HG02798 (cell line): ENCODE measurements at regions not wholly inside any gene's neighbourhood (a gene's known extent, or its start where the extent isn't known, plus 50 kb on each side); places are given as distances from the start of the nearest gene placed in this dataset.

Experiments
- ATAC-seq: cut with Tn5 transposase; IDR thresholded peaks from one replicate; pipeline ENCODE4 v1.9.1; 2021; ENCODE audit warnings: mild to moderate bottlenecking; ENCODE audit not compliant: unreplicated experiment, poor library complexity

DNA sequence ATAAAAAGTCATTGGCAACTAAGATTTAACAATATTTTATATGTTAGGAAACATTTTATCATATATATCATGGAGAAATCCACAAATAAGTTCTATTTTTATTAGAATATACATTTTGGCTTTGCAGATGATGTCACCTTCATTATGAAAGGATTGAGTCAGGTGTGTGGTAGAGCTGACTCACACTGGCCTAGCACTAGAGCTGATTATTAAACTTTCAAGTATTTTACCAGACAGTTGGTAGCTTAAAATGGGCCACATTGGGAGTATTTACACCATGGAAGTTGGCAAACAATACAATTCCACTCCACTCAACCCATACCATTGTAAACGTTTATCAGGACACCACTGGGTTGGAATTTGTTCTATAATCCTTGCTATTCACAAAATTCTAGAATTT lies 1036.6 kb downstream of the TRHDE start:
- no peak for ATAC-seq

- no peak for ATAC-seq
These were observed 1049.1 kb downstream of the TRHDE start for GRCh38 chr12:73321319-73321718.

GRCh38 chr12:73321776-73322175 lies 1049.6 kb downstream of the TRHDE start:
- ATAC-seq: no peak

- no peak for ATAC-seq
These were observed 1058.6 kb downstream of the TRHDE start for GRCh38 chr12:73330584-73331351.

DNA sequence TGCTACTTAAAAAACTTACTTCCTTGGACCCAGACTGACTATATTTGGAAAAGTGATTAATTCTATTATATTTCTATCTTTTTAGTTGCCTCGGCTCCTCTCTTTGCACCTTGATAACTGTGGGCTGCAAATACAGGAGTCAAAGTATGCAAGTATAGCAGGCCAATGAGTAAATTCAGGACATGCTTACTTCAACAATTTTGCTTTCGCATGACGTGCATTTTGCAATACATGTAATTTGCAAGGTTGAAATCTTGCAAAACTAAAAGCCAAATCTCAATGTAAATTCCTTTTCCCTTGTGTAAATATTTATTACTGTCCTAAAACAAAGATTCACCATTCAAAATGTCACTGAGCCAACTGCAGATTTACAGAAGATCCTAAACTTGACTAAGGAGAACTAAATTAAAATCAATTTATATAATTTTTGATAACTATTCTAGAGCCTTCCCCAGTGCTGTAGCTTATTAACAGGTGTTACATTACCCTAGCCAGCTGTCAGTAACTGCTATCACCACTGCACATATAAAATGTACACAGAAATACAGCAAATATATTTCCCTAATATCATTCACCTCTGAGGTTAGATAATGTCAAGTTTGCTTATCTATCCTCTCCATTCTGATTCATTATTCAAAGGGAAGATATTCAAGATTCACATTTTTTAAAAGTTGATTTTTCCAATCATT lies 1069.5 kb downstream of the TRHDE start:
- ATAC-seq: no peak

DNA sequence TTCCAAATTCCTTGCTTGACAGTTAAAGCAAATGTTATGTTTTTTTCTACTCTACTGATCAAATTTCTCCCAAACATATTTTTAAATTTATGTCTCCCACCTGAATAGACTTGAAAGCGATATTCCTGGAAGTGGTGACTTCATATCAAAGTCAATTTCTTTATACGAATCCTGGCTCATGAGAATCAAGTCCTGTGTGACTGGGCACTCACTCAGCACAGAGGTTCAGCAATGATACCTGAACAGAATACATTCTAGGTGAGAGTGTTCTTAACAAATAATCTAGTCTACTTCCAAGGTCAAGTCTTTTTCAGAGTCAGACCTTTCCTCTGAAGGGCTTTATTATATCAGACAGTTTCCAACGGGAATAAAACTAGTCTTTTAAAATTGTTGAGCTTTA lies 1070.6 kb downstream of the TRHDE start:
- ATAC-seq: no peak

DNA sequence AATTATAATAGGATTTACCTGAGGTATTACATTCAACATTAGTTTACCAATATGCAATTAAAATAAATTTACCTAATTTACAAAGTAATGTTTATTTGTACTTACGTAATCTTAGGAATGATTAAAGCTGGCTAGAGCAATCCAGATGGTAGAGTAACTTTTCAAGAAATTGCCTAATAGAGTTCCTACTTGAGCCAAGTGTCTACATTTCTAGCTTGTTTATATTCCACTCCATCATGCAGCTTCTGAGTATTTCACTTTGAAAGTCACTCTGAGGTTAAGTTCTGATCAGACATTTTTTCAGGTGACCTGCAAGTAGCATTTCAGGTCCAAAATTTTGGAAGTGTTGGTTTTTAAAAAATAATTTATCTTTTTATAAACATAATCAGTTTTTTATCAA lies 1080.7 kb downstream of the TRHDE start:
- ATAC-seq: no peak

GRCh38 chr12:73361156-73361863 lies 1089.1 kb downstream of the TRHDE start:
- ATAC-seq: no peak

- ATAC-seq: no peak
These were observed 1089.7 kb downstream of the TRHDE start for GRCh38 chr12:73361864-73362230.

- ATAC-seq: no peak
These were observed 1090.5 kb downstream of the TRHDE start for GRCh38 chr12:73362666-73363065.

- ATAC-seq: no peak
These were observed 1100.7 kb downstream of the TRHDE start for GRCh38 chr12:73372856-73373255.

DNA sequence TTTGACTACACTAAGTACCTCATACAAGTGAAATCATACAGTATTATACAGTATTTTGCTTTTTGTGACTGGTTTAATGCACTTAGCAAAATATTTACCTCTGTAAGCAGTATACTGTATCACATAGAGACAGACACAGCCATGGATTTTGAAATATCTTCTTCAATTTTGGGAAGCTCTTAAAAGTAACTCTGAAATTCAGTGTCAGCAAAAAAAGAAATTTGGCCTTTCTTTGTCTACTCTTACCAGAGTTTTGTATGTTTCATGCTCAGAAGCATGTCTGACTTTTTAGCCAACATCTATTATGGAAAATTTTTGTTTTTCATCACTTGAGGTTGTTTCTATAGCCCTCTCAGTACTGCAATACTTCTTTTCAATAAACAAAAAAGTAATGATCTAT lies 1102.2 kb downstream of the TRHDE start:
- ATAC-seq: no peak

DNA sequence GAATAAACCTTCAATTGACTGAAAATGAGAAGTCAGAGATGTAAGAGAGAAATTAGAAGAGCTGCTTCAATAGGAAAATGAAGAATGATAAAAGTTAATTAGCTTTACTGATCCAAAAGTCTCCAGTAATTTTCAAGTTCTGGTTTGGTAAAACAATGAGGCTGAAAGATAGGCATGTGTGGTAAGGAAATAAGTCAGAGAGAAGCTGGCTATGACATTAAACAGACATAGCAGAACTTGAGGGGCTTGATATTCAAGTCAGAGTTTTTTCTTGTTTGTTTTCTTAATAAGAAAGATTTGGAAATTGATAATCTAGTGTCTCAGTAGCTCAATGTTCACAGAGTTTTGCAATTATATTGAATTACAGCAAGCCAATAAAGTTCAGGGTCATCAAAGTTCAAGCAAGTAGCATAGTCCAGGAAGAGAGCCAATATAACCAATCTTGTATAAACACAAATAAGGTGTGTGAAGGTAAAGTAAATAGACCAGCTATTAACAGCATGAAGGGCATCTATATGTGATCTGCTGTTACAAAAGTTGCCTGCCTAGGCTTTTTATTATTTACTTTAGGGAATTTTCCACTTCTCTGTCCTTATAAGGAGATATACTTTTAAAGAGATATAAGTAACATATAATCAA lies 1111.5 kb downstream of the TRHDE start:
- ATAC-seq: no peak

- no peak for ATAC-seq
These were observed 1112.4 kb downstream of the TRHDE start for GRCh38 chr12:73384592-73384991.

GRCh38 chr12:73390261-73390660 lies 1118.1 kb downstream of the TRHDE start:
- no peak for ATAC-seq

DNA sequence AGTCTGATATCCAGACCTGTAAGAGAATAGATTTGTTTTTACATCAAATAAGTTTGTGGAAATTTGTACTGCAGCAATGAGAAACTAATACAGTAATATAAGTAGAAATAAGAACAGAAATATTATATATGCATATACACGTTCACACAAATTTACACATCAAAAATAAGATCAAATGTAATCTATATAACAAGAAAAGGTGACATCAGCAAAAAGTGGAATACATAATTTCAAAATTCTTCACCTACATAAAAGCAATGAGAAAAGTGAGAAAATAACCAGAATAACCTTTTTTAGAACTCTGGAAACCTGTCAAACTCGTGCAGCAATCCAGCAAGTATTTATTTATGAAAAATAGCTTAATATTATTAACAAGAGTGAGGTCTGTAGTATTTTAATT lies 1124.6 kb upstream of the ATXN7L3B start:
- no peak for ATAC-seq

GRCh38 chr12:73413974-73414373 lies 1123.7 kb upstream of the ATXN7L3B start:
- ATAC-seq: no peak

GRCh38 chr12:73414926-73415325 lies 1122.7 kb upstream of the ATXN7L3B start:
- no peak for ATAC-seq

DNA sequence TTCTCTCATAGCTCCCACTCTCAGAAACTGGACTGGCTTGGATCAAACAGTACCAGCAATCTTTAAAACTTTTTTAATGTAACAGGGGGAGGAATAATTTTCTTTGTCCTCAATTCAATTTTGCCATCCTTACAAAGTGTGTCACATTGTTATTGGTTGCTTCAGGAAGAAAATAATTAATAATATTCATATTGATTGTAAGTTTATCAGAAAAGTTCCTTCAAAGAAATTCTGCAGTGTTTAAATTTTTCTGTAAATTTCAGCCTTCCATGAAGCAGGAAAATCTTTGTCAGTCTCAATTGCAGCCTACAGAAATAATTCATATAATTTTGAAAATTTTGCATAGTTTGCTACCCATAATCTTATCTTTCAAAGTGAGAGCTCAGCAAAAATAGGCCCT lies 1119.1 kb upstream of the ATXN7L3B start:
- no peak for ATAC-seq

DNA sequence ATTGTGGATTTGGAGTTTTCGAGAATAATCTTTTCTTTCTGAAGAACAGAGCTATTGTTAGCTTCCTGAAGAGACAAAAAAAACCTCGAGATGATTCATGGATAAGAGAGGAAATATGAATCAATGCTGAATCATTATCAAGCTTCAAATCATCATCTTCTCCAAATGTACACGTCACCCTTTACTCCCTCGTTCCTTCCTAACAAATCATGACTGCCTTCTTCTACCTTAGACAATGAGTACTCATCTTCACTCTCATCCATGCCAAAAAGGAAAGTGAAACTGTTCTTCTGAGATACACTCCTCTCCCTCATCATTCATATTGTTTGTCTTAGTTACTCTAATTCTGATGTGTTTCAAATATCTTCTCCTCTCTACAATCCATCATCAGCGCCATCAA lies 1115.8 kb upstream of the ATXN7L3B start:
- peak; percentile 75 for ATAC-seq

- no peak for ATAC-seq
These were observed 1113.2 kb upstream of the ATXN7L3B start for GRCh38 chr12:73424484-73424883.
